ENCODE measurements at regions not wholly inside any gene's neighbourhood (a gene's known extent, or its start where the extent isn't known, plus 50 kb on each side); places are given as distances from the start of the nearest gene placed in this dataset.
"Not testable (repeated sequence)": the region's sequence is repeated elsewhere in the genome, so short reads cannot be mapped to it uniquely, and the experiment has no call there.

DNA sequence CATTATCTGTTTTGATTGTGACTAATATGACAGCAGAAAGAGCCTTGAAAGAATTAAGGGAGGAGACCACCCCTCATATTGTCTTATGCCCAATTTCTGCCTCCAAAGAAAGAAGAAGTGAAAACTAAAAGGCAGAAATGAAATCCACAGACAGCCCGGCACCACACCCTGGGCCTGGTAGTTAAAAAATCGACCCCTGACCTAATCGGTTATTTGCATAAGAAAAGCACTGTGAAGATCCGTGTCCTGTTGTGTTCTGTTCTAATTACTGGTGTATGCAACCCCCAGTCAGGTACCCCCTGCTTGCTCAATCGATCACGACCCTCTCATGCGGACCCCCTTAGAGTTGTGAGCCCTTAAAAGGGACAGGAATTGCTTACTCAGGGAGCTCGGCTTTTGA, 97.9 kb downstream of the CDRT15L2 start:
- H3K4me3 ChIP-seq (ENCODE audit: low read length); DNase-seq (ENCODE audit: low read depth): not testable (repeated sequence)

DNA sequence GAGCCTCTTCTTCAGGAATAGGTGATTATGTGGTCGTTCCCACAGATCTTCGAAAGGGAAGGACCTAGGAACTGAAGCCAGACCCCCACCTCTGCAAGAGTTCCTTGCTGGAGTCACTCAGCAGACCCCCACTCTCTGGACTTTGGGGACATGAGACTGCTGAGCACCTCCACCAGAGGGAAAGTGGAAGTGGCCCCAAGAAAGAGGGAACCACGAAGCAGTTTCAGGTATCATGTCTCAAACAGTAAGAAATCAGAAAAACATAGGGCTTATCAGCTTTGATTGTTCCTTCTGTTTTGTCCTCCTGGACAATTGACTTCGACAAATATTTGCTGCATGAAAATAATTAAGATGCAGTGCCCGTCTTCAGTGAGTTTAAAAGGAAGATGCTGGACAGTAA, 98.9 kb downstream of the CDRT15L2 start:
- DNase-seq (ENCODE audit: low read depth); H3K4me3 ChIP-seq (ENCODE audit: low read length): not testable (repeated sequence)

DNA sequence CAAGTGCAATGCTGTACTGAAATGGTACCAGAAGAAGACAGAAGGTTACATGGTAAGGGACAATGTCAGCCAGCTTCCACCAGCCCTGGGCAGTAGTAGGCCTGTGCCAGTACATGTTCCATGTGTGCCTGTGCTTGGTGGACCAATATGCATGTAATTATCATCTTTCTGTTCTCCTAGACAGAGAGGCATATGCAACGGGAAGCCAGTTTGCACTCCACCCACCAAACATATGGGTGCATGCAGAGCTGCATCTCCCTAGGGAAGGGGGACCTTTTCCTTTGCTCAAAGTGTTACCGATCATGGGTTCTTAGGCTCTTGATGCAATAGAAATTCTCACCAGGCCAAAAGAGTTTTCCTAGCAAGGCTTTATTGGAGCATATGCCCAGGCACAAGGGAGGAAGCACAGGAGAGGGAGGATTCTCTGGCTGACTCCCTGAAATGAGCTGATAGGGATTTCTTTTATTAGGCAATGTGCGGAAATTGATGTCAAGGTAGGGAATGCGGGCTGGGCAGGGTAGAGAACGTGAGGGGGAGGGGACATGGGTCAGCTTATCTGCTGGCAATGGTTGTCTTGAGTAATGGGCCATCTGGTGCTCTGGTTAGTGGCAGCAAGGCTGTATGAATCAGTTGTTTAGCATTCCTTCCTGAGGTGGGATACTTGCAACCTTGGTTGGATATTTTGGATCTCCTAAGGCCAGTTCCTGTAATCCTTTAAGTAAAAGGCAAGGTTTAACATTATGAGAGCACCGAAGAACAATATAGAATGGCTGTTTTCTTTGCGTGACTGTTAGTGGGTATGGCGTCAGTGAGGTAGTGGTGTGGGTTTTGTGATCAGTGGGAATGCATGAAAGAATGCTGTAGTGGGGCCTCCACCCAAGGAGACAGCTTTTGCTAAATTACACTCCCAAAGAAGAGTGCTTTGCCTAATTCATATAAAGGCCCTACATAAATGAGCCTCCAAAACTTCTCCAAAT, 102.5 kb downstream of the CDRT15L2 start:
- DNase-seq (ENCODE audit: low read depth); H3K4me3 ChIP-seq (ENCODE audit: low read length): not testable (repeated sequence)

DNA sequence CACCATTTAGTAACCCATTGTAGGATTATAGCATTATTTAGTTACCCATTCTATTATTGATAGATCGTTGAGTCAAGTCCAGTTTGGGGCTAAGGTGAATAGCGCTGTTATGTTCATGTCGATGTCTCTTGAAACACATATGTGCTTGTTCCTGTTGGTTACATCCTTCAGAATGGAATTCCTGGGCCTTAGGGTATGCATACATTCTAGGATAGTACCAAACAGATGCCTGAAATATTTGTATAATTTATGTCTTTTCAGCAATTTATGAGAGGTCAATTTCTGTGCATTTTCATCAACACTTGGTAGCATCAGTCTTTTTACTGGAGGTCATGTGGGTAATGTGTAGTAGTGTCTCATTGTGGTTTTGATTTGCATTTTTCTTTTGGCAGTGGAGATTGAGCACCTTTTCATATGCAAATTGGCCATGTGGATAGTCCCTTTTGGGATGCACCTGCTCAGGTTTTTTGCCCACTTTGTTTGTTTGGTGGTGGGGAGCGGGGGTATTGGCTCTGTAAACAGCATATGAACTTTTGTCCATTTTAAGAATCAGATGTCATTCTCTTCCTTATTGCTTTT, 104.2 kb downstream of the CDRT15L2 start:
- not testable (repeated sequence) for DNase-seq (ENCODE audit: low read depth); H3K4me3 ChIP-seq (ENCODE audit: low read length)

DNA sequence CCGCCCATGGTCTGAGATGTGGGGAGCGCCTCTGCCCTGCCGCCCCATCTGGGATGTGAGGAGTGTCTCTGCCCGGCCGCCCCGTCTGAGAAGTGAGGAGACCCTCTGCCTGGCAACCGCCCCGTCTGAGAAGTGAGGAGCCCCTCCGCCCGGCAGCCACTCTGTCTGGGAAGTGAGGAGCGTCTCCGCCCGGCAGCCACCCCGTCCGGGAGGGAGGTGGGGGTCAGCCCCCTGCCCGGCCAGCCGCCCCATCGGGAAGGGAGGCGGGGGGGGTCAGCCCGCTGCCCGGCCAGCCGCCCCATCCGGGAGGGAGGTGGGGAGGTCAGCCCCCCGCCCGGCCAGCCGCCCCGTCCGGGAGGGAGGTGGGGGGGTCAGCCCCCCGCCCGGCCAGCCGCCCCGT, 105.5 kb downstream of the CDRT15L2 start:
- not testable (repeated sequence) for DNase-seq (ENCODE audit: low read depth); H3K4me3 ChIP-seq (ENCODE audit: low read length)

DNA sequence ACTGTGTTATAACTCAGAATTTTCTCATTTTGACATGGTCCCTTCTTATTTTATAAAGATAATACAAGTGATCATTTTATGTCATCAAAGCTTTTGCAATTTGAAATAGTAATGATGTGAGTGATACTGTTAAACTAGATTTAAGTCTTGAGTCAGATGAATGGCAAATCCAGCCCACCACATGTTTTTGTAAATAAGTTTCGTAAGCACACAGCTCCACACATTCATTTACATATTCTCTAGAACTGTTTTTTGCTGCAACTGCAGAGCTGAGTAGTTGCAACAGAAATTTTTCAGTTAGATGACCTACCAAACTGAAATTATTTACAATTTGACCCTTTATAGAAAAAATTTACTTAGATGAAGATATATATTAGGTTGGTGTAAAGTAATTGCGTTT, 108.1 kb downstream of the CDRT15L2 start:
- not testable (repeated sequence) for DNase-seq (ENCODE audit: low read depth); H3K4me3 ChIP-seq (ENCODE audit: low read length)

DNA sequence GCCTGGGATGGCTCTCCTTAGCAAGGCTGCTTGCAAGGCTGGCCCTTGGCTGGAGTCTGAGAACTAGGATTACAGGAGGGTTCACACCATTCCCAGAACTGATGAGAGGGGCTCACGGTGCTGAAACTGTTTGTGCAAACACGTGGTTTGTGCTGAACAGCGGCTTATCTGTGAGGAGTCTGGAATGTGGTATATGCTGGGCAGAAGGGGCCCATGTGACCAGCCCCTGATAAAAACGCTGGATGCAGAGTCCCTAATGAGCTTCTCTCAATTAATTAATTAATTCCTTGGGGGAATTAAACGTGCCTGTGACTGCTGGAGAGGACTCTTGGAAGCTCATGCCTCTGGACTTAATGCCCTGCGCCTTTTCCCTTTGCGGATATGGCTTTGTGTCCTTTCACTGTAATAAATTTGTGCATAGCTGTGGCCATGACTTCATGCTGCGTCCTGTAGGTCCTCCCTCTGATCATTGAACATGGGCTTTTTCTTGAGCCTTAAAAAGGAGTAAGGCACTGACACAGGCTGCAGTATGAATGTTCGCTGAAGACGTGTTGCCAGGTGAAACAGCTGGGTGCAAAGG, 109.7 kb downstream of the CDRT15L2 start:
- H3K4me3 ChIP-seq (ENCODE audit: low read length), result not testable (repeated sequence)
- peak; percentile 33 for DNase-seq (ENCODE audit: low read depth)

DNA sequence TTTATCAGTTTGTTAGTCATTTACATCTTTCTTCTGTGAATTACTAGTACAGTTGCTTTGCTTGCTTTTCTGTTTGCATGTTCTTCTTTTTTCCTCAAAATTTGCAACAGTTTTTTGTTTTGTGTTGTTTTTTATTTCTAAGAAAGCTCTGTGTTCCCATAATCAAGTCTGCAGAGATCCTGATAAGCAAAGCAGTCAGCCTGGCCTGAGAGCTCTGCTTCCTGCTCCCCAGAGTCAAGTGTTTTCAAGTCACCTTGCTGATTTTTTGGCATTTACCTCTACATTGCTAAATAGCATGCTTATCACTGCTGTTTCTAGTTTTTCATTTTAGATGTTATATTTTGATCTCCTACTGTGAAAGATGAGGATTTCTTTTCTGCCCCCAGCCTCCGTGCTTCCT, 113.2 kb downstream of the CDRT15L2 start:
- H3K4me3 ChIP-seq (ENCODE audit: low read length); DNase-seq (ENCODE audit: low read depth): not testable (repeated sequence)

DNA sequence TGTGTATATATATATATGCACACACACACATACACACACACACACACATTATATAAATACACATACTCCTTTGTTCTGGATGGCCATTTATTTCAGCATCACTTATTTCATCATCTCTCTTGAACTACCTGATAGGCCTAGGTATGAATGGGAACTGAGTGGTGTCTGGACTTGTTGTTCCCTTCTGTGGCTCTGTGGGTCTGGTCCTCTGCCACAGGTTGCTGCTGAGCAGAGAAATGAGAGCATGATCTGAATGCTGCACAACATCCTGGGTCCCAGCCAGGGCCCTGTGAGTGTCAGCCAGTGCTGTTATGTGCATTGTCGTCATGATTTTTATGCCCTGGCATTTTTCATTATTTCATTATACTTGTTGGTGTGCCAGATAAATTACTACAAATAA, 116.3 kb downstream of the CDRT15L2 start:
- H3K4me3 ChIP-seq (ENCODE audit: low read length); DNase-seq (ENCODE audit: low read depth): not testable (repeated sequence)

DNA sequence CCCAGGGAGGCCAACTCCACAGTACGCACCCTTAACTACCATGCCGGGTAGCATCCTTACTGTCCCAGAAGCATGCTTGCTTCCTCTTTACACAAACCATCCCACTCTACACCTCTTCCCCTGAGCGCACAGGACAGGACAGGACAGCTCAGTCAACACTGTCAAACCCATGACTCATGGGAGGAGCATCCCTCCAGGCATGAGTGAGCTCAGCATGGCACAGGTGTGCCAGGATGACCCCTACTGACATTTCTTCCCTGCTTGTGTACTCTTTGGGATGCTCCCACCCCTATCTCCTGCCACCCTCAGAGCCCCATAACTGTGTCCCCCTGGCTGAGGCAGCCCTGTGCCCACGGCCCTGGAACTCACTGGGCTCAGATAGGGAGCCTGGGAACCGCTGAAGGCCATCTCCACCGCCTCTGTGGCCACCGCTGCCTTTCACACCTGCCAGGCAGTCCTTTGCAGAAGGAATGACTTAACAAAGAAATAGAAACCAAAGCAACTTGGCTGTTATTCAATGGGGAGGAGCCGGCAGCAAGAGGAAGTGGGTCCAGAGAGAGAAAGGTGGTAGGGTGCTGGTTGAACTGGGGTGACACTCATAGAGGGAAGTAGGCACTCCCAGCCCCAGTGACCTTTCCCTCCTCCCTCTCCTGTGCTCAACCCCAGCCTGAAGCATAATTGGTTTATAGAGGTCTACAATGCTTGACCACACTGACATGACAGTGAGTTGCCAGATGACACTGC, 119.1 kb downstream of the CDRT15L2 start:
- DNase-seq (ENCODE audit: low read depth); H3K4me3 ChIP-seq (ENCODE audit: low read length): not testable (repeated sequence)

DNA sequence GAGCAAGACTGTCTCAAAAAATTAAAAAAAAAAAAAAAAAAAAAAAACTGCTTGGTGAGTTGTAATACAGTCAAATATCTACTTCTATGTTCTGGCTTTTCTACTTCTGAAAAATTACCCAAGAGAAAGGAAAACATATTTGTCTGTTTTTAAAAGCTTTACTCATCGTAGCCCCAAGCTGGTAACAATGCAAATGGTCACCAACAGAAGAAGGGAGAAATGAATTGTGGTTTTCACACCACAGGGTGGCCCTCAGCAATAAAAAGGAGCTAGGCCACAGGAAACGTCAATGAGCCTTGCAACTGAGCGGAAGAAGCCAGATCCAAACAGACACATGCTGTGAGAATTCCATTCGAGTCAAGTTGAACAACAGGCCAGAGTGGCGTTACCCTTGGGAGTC, 121.0 kb downstream of the CDRT15L2 start:
- DNase-seq (ENCODE audit: low read depth); H3K4me3 ChIP-seq (ENCODE audit: low read length): not testable (repeated sequence)

DNA sequence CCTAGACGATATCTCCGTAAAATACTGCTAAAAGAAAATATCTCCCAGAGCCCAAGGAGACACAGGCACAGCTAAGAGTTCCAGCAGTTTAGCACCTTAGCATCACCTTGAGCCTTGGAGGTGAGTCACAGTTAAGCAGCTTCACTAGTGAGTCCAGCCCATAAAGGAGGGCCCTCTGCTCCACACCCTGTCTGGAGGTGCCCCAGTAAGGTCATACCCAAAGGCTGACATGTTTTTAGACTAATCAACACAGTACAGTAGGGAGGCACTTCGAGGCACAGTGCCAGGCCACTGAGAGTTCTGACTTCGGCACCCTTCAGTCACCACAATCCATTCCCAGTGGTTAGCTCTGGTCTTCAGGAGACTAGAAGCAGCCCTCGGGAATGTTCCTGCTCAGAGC, 121.8 kb downstream of the CDRT15L2 start:
- not testable (repeated sequence) for DNase-seq (ENCODE audit: low read depth); H3K4me3 ChIP-seq (ENCODE audit: low read length)

DNA sequence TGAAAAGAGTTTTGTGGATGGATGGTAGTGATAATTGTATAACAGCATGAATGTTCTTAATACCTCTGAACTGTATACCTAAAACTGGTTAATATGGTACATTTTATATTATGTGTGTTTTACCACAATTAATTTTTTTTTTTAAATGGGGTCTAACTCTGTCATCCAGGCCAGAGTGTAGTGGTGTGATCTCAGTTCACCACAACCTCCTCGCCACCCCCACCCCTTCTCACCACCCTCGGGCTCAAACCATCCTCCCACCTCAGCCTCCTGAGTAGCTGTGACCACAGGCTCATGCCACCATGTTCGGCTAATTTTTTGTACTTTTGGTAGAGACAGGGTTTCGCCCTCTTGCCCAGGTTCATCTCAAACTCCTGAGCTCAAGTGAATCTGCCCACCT, 123.2 kb downstream of the CDRT15L2 start:
- DNase-seq (ENCODE audit: low read depth), result no peak
- TF ChIP-seq, protein P1, sequence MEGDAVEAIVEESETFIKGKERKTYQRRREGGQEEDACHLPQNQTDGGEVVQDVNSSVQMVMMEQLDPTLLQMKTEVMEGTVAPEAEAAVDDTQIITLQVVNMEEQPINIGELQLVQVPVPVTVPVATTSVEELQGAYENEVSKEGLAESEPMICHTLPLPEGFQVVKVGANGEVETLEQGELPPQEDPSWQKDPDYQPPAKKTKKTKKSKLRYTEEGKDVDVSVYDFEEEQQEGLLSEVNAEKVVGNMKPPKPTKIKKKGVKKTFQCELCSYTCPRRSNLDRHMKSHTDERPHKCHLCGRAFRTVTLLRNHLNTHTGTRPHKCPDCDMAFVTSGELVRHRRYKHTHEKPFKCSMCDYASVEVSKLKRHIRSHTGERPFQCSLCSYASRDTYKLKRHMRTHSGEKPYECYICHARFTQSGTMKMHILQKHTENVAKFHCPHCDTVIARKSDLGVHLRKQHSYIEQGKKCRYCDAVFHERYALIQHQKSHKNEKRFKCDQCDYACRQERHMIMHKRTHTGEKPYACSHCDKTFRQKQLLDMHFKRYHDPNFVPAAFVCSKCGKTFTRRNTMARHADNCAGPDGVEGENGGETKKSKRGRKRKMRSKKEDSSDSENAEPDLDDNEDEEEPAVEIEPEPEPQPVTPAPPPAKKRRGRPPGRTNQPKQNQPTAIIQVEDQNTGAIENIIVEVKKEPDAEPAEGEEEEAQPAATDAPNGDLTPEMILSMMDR (conservative IDR thresholded peaks at IDR 0.05; ENCODE audit: low read depth, low read length), result no peak
- H3K4me3 ChIP-seq (ENCODE audit: low read length), result no peak overlapping the region

All from retinal pigment epithelial cell (primary cell).